Liver (tissue), 8 donors: ENCODE measurements at regions not wholly inside any gene's neighbourhood (a gene's known extent, or its start where the extent isn't known, plus 50 kb on each side); places are given as distances from the start of the nearest gene placed in this dataset.

Experiments
- DNase-seq: peaks from one replicate; pipeline ENCODE4 v3.0.0-alpha.2; 2017; ENCODE audit warnings: low spot score
- H3K27ac ChIP-seq, 2 donors: one replicate each; pipeline ENCODE4 v1.7.0; 2013; ENCODE audit warnings: inconsistent platforms in 2 of 2, low read length in 2 of 2, control low read depth in 1 of 2, low read depth in 1 of 2, mild to moderate bottlenecking in 1 of 2
- H3K27me3 ChIP-seq, 4 donors: one replicate each; pipeline versions ENCODE4 v1.6.1 to v1.7.0; 2013; ENCODE audit warnings: low read length in 3 of 4, inconsistent platforms in 1 of 4, mild to moderate bottlenecking in 1 of 4, moderate library complexity in 1 of 4; ENCODE audit not compliant: control insufficient read depth in 4 of 4, insufficient read depth in 4 of 4
- H3K36me3 ChIP-seq, 4 donors: one replicate each; pipeline versions ENCODE4 v1.6.1 to v1.7.0; 2013; ENCODE audit warnings: low read length in 3 of 4, mild to moderate bottlenecking in 3 of 4, low read depth in 1 of 4, moderate library complexity in 1 of 4; ENCODE audit not compliant: control insufficient read depth in 4 of 4, insufficient read depth in 3 of 4
- H3K4me1 ChIP-seq, 4 donors: one replicate each; pipeline versions ENCODE4 v1.6.1 to v1.7.0; 2013; ENCODE audit warnings: low read length in 3 of 4, mild to moderate bottlenecking in 3 of 4, moderate library complexity in 1 of 4; ENCODE audit not compliant: control insufficient read depth in 4 of 4, insufficient read depth in 4 of 4
- H3K4me3 ChIP-seq, 3 donors: one replicate each; pipeline versions ENCODE4 v1.6.1 to v1.7.0; 2013; ENCODE audit warnings: low read length in 3 of 3, control low read depth in 1 of 3, low read depth in 1 of 3, mild to moderate bottlenecking in 1 of 3
- H3K9ac ChIP-seq, 2 donors: one replicate each; pipeline ENCODE4 v1.7.0; 2013; ENCODE audit warnings: low read length in 2 of 2, mild to moderate bottlenecking in 2 of 2, moderate library complexity in 2 of 2, control low read depth in 1 of 2, low read depth in 1 of 2
- H3K9me3 ChIP-seq, 4 donors: one replicate each; pipeline versions ENCODE4 v1.6.1 to v1.7.0; 2013; ENCODE audit warnings: low read length in 3 of 4; ENCODE audit not compliant: control insufficient read depth in 4 of 4
- ATF3 ChIP-seq: IDR thresholded peaks from 2 replicates; pipeline ENCODE4 v1.6.1; 2016; ENCODE audit warnings: antibody characterized with exemption
- CTCF ChIP-seq: fragments of 150-350 bp; IDR thresholded peaks from 2 replicates; pipeline ENCODE4 v1.5.1; 2017; ENCODE audit warnings: improper control_type of control experiment, low read depth, low read length; ENCODE audit not compliant: missing input control
- EGR1 ChIP-seq, 2 donors: IDR thresholded peaks; 2 replicates each; pipeline ENCODE4 v1.6.1; 2016 to 2018; ENCODE audit warnings: antibody characterized with exemption in 2 of 2, low read depth in 2 of 2
- FOXA1 ChIP-seq: IDR thresholded peaks from 2 replicates; pipeline ENCODE4 v1.6.1; 2016; ENCODE audit warnings: antibody characterized with exemption
- FOXA2 ChIP-seq: IDR thresholded peaks from 2 replicates; pipeline ENCODE4 v1.6.1; 2016; ENCODE audit warnings: antibody characterized with exemption
- GABPA ChIP-seq, 2 donors: IDR thresholded peaks in 1 of 2; conservative IDR thresholded peaks in 1 of 2; 2 replicates each; pipeline ENCODE4 v1.6.1; 2016; ENCODE audit warnings: antibody characterized with exemption in 2 of 2, mild to moderate bottlenecking in 1 of 2, moderate library complexity in 1 of 2
- HNF4A ChIP-seq, 2 donors: conservative IDR thresholded peaks; 2 replicates each; pipeline ENCODE4 v1.6.1; 2016; ENCODE audit warnings: antibody characterized with exemption in 2 of 2, mild to moderate bottlenecking in 2 of 2
- HNF4G ChIP-seq: IDR thresholded peaks from 2 replicates; pipeline ENCODE4 v1.6.1; 2016; ENCODE audit warnings: antibody characterized with exemption
- JUND ChIP-seq, 2 donors: IDR thresholded peaks; 2 replicates each; pipeline ENCODE4 v1.6.1; 2016; ENCODE audit warnings: antibody characterized with exemption in 2 of 2
- MAX ChIP-seq: IDR thresholded peaks from 2 replicates; pipeline ENCODE4 v1.6.1; 2016; ENCODE audit warnings: antibody characterized with exemption
- NR2F2 ChIP-seq: IDR thresholded peaks from 2 replicates; pipeline ENCODE4 v1.6.1; 2016; ENCODE audit warnings: antibody characterized with exemption
- RAD21 ChIP-seq, 2 donors: IDR thresholded peaks; 2 replicates each; pipeline ENCODE4 v1.6.1; 2016; ENCODE audit warnings: antibody characterized with exemption in 2 of 2, mild to moderate bottlenecking in 2 of 2
- REST ChIP-seq: IDR thresholded peaks from 2 replicates; pipeline ENCODE4 v1.6.1; 2016; ENCODE audit warnings: antibody characterized with exemption, mild to moderate bottlenecking
- RXRA ChIP-seq, 2 donors: IDR thresholded peaks; 2 replicates each; pipeline ENCODE4 v1.6.1; 2017 to 2018; ENCODE audit warnings: antibody characterized with exemption in 2 of 2, mild to moderate bottlenecking in 1 of 2
- SP1 ChIP-seq: IDR thresholded peaks from 2 replicates; pipeline ENCODE4 v1.6.1; 2018; ENCODE audit warnings: antibody characterized with exemption, mild to moderate bottlenecking
- YY1 ChIP-seq: IDR thresholded peaks from 2 replicates; pipeline ENCODE4 v1.6.1; 2016; ENCODE audit warnings: antibody characterized with exemption, mild to moderate bottlenecking
- ZBTB33 ChIP-seq: IDR thresholded peaks from 2 replicates; pipeline ENCODE4 v1.6.1; 2016; ENCODE audit warnings: antibody characterized with exemption
- WGBS: extraction: QIAGEN DNeasy Blood & Tissue Kit; methylation state at CpG from one replicate; pipeline ENCODE4 v1.1.7; 2013; 5-methylcytosine and 5-hydroxymethylcytosine counted together
- donor health status: healthy.
- donor health status: healthy.
- donor health status: healthy.
- donor health status: healthy.
- donor health status: healthy.

GRCh38 chr5:117812861-117813260 lies 1175.5 kb downstream of the DTWD2 start:
- Histone ChIP-seq H3K27ac (no peak overlapping the region), H3K36me3 (no peaks in the 10 kb centered on the region), H3K9ac (no peak overlapping the region), H3K9me3 (no peaks in the 10 kb centered on the region), H3K4me1 (no peaks in the 10 kb centered on the region), H3K27me3 (peaks cover 0 to 3% (median 0%) of the 10 kb centered on the region in 4 donors), H3K4me3 (no peak overlapping the region)
- DNase-seq, result no peak
- 90% methylated on average over 1 of the region's 1 CpG for WGBS
- TF ChIP-seq GABPA (IDR thresholded peaks at IDR 0.05 in 1 of 2, conservative IDR thresholded peaks at IDR 0.05 in 1 of 2), result no peak
- no peak for TF ChIP-seq HNF4G
- TF ChIP-seq MAX, result no peak
- no peak for TF ChIP-seq NR2F2
- TF ChIP-seq ATF3, result no peak
- no peak for TF ChIP-seq FOXA1
- no peak for TF ChIP-seq REST
- TF ChIP-seq EGR1 (IDR thresholded peaks at IDR 0.05; ENCODE audit: low read depth in 2 of 2), result no peak
- TF ChIP-seq HNF4A (conservative IDR thresholded peaks at IDR 0.05), result no peak
- no peak for TF ChIP-seq YY1

GRCh38 chr5:117809251-117809650 lies 1179.1 kb downstream of the DTWD2 start:
- Histone ChIP-seq H3K9ac (no peak overlapping the region), H3K4me1 (no peaks in the 10 kb centered on the region), H3K4me3 (no peak overlapping the region), H3K36me3 (no peaks in the 10 kb centered on the region), H3K27ac (no peak overlapping the region), H3K27me3 (peaks cover 0 to 3% (median 0%) of the 10 kb centered on the region in 4 donors), H3K9me3 (no peaks in the 10 kb centered on the region)
- 22% methylated on average over 4 of the region's 4 CpGs for whole genome bisulfite sequencing
- TF ChIP-seq REST (no peak), YY1 (no peak), FOXA1 (no peak), RAD21 (IDR thresholded peaks at IDR 0.05) (no peak), CTCF (no peak), GABPA (IDR thresholded peaks at IDR 0.05 in 1 of 2, conservative IDR thresholded peaks at IDR 0.05 in 1 of 2) (no peak), JUND (IDR thresholded peaks at IDR 0.05) (no peak), NR2F2 (no peak), FOXA2 (no peak), HNF4G (no peak), RXRA (IDR thresholded peaks at IDR 0.05) (no peak), SP1 (no peak), ZBTB33 (no peak), MAX (no peak)
- DNase-seq, result no peak
